T-helper 22 cell (primary cell): ENCODE measurements at regions not wholly inside any gene's neighbourhood (a gene's known extent, or its start where the extent isn't known, plus 50 kb on each side); places are given as distances from the start of the nearest gene placed in this dataset.

Experiments
- DNase-seq: peaks from one replicate; pipeline ENCODE4 v3.0.0-alpha.2; 2020; ENCODE audit warnings: low read depth

- no peak for DNase-seq
Observed at GRCh38 chr12:124368421-124369032, 73.6 kb downstream of the RFLNA start.

- DNase-seq, result no peak
Observed at GRCh38 chr12:124365726-124366430, 71.0 kb downstream of the RFLNA start.
